OCI-LY1 (cell line): ENCODE measurements at regions not wholly inside any gene's neighbourhood (a gene's known extent, or its start where the extent isn't known, plus 50 kb on each side); places are given as distances from the start of the nearest gene placed in this dataset.

Experiments used
- H2AFZ ChIP-seq: fragments of 200-600 bp; sonication (generic), shearing (Covaris generic); 2 replicates; pipeline ENCODE4 v1.6.0; 2014; ENCODE audit warnings: antibody characterized with exemption, mild to moderate bottlenecking, low read length
- H3F3A ChIP-seq: fragments of 200-600 bp; sonication (generic), shearing (Covaris generic); 2 replicates; pipeline ENCODE4 v1.6.0; 2014; ENCODE audit warnings: mild to moderate bottlenecking, antibody characterized with exemption, low read length, moderate library complexity; ENCODE audit not compliant: insufficient read depth
- H3K27ac ChIP-seq: fragments of 200-600 bp; sonication (generic); 2 replicates; pipeline ENCODE4 v1.5.1; 2014; ENCODE audit warnings: low read length, mixed run types, mild to moderate bottlenecking, low read depth; ENCODE audit not compliant: poor library complexity, severe bottlenecking
- H3K27me3 ChIP-seq: fragments of 200-600 bp; sonication (generic); 2 replicates; pipeline ENCODE4 v1.6.0; 2014; ENCODE audit warnings: antibody characterized with exemption, mild to moderate bottlenecking, low read length, moderate library complexity; ENCODE audit not compliant: insufficient read depth
- H3K36me3 ChIP-seq: fragments of 200-600 bp; sonication (generic); 2 replicates; pipeline ENCODE4 v1.6.1; 2014; ENCODE audit warnings: mild to moderate bottlenecking, antibody characterized with exemption, low read length, moderate library complexity, mixed read lengths; ENCODE audit not compliant: insufficient read depth
- H3K4me1 ChIP-seq: fragments of 200-600 bp; sonication (generic); 2 replicates; pipeline ENCODE4 v1.5.1; 2014; ENCODE audit warnings: mild to moderate bottlenecking, low read length, moderate library complexity; ENCODE audit not compliant: insufficient read depth, severe bottlenecking
- H3K4me2 ChIP-seq: fragments of 200-600 bp; sonication (generic), shearing (Covaris generic); 2 replicates; pipeline ENCODE4 v1.6.1; 2014; ENCODE audit warnings: low read length
- H3K4me3 ChIP-seq: fragments of 200-600 bp; sonication (generic); 2 replicates; pipeline ENCODE4 v1.5.1; 2014; ENCODE audit warnings: low read length, low read depth, mild to moderate bottlenecking, mixed read lengths; ENCODE audit not compliant: poor library complexity, severe bottlenecking
- H3K79me2 ChIP-seq: fragments of 200-600 bp; shearing (Covaris generic); 2 replicates; pipeline ENCODE4 v1.6.1; 2016; ENCODE audit warnings: mixed run types, low read length, mixed read lengths; ENCODE audit not compliant: insufficient read depth
- H3K9ac ChIP-seq: fragments of 200-600 bp; sonication (generic), shearing (Covaris generic); 2 replicates; pipeline ENCODE4 v1.6.1; 2014; ENCODE audit warnings: mild to moderate bottlenecking, low read length, mixed read lengths
- H3K9me2 ChIP-seq: fragments of 200-600 bp; sonication (generic), shearing (Covaris generic); 2 replicates; pipeline ENCODE4 v1.6.1; 2014; ENCODE audit warnings: low read depth, mild to moderate bottlenecking, low read length, mixed read lengths
- H3K9me3 ChIP-seq: fragments of 200-600 bp; shearing (Covaris generic); 2 replicates; pipeline ENCODE4 v1.6.1; 2014; ENCODE audit warnings: low read length, mixed read lengths
- H4K20me1 ChIP-seq: fragments of 200-600 bp; sonication (generic), shearing (Covaris generic); 2 replicates; pipeline ENCODE4 v1.6.0; 2016; ENCODE audit warnings: mild to moderate bottlenecking, low read length; ENCODE audit not compliant: insufficient read depth
- CTCF ChIP-seq: fragments of 200-600 bp; sonication (generic), shearing (Covaris generic); IDR thresholded peaks from 2 replicates; pipeline ENCODE4 v1.5.1; 2017; ENCODE audit warnings: mild to moderate bottlenecking, antibody characterized with exemption, low read length, moderate library complexity, mixed read lengths
- EZH2 ChIP-seq: fragments of 200-600 bp; sonication (generic), shearing (Covaris generic); IDR thresholded peaks from 2 replicates; pipeline ENCODE4 v1.8.0; 2017; ENCODE audit warnings: borderline replicate concordance, mixed run types, mild to moderate bottlenecking, antibody characterized with exemption, low read length, moderate library complexity, mixed read lengths

GRCh38 chr11:128289048-128289447, 298.3 kb downstream of the ETS1 start:
- Histone ChIP-seq H3K4me1 (peaks cover 32% of the 10 kb centered on the region), H3K36me3 (no peaks in the 10 kb centered on the region), H2AFZ (no peak overlapping the region), H3K4me2 (no peak overlapping the region), H3K9ac (no peak overlapping the region), H3K79me2 (no peaks in the 10 kb centered on the region), H3K27ac (no peak overlapping the region), H3K9me3 (no peaks in the 10 kb centered on the region), H3F3A (no peaks in the 10 kb centered on the region), H3K9me2 (no peaks in the 10 kb centered on the region), H3K4me3 (no peak overlapping the region), H3K27me3 (no peaks in the 10 kb centered on the region), H4K20me1 (no peaks in the 10 kb centered on the region)
- TF ChIP-seq EZH2 (no peak), CTCF (no peak)

DNA sequence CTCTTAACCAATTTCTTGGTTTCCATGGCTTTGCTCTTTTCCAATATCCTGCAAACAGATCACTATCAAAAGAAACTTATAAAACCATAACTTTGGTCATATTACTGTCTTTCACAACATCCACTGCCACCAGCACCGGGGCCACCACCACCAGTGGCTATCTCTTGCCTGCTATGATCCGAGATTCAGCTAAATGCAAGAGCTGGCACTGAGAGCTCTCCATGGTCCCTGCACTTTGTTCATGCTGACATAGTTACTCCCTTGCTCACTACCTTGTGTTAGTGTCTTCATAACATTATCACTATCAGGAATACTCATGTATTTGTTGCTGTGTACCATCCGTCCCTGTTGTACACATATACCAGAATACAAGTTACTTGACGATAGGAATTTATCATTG, 299.0 kb downstream of the ETS1 start:
- Histone ChIP-seq H3K9me3 (no peaks in the 10 kb centered on the region), H3F3A (no peaks in the 10 kb centered on the region), H4K20me1 (no peaks in the 10 kb centered on the region), H3K9me2 (no peaks in the 10 kb centered on the region), H3K27ac (no peak overlapping the region), H3K4me2 (no peak overlapping the region), H2AFZ (no peak overlapping the region), H3K4me1 (peaks cover 32% of the 10 kb centered on the region), H3K4me3 (no peak overlapping the region), H3K36me3 (no peaks in the 10 kb centered on the region), H3K79me2 (no peaks in the 10 kb centered on the region), H3K9ac (no peak overlapping the region), H3K27me3 (no peaks in the 10 kb centered on the region)
- no peak for TF ChIP-seq EZH2
- no peak for TF ChIP-seq CTCF

DNA sequence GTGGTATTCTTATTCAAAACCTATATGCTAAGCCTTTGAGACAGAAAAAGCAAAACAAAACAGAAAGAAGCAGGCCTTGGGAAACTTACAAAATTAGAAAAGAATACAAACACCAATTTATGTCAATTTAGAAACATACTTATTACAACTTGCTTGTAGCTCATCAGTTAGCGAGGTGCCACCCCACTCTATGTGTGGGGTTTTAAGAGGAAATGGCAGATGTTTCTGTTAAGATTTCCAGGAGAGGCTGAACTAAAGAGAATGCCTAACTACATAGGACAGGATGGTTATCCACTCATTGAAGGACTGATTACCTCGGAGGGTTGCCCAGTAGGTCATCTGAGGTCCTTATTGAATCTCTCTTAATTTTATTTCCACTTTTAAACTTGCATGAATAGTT, 302.0 kb downstream of the ETS1 start:
- no peaks in the 10 kb centered on the region for H4K20me1 ChIP-seq
- H3K79me2 ChIP-seq: no peaks in the 10 kb centered on the region
- no peak overlapping the region for H3K4me2 ChIP-seq
- no peaks in the 10 kb centered on the region for H3K9me3 ChIP-seq
- no peak overlapping the region for H3K4me3 ChIP-seq
- H3K27me3 ChIP-seq: no peaks in the 10 kb centered on the region
- peaks cover 8% of the 10 kb centered on the region for H3K4me1 ChIP-seq
- no peak overlapping the region for H2AFZ ChIP-seq
- no peaks in the 10 kb centered on the region for H3K9me2 ChIP-seq
- H3K36me3 ChIP-seq: no peaks in the 10 kb centered on the region
- no peak overlapping the region for H3K27ac ChIP-seq
- TF ChIP-seq CTCF (no peak), EZH2 (no peak)
- no peaks in the 10 kb centered on the region for H3F3A ChIP-seq
- no peak overlapping the region for H3K9ac ChIP-seq
